Fibroblast of lung (primary cell): ENCODE measurements at regions not wholly inside any gene's neighbourhood (a gene's known extent, or its start where the extent isn't known, plus 50 kb on each side); places are given as distances from the start of the nearest gene placed in this dataset.
A peak's percentile ranks its signal among the peaks of the same experiment; 100 is the strongest.

Source experiments
- DNase-seq, 2 donors: peaks; one replicate each; pipeline versions ENCODE4 v3.0.0 to v3.0.0-alpha.2; 2010; ENCODE audit warnings: low read depth in 2 of 2
- H2AFZ ChIP-seq: 2 replicates; pipeline ENCODE4 v1.5.1; 2012; ENCODE audit warnings: low read length, control low read depth, inconsistent platforms
- H3K27ac ChIP-seq: 2 replicates; pipeline ENCODE4 v1.5.1; 2011; ENCODE audit warnings: low read length, control low read depth; ENCODE audit not compliant: insufficient read depth
- H3K27me3 ChIP-seq: 2 replicates; pipeline ENCODE4 v1.5.1; 2011; ENCODE audit warnings: mild to moderate bottlenecking, low read length; ENCODE audit not compliant: control insufficient read depth, insufficient read depth
- H3K36me3 ChIP-seq: 2 replicates; pipeline ENCODE4 v1.5.1; 2011; ENCODE audit warnings: low read length; ENCODE audit not compliant: control insufficient read depth, insufficient read depth
- H3K4me1 ChIP-seq: 2 replicates; pipeline ENCODE4 v1.5.1; 2011; ENCODE audit warnings: low read length; ENCODE audit not compliant: control insufficient read depth, insufficient read depth; ENCODE audit errors: extremely low read depth
- H3K4me2 ChIP-seq: 2 replicates; pipeline ENCODE4 v1.5.1; 2011; ENCODE audit warnings: low read length, control low read depth; ENCODE audit not compliant: insufficient read depth; ENCODE audit errors: extremely low read depth
- H3K4me3 ChIP-seq, 4 experiments: fragments of 200-600 bp in 1 of 4; sonication (generic) in 1 of 4; replicated peaks in 1 of 4; 2 replicates each; pipeline ENCODE4 v1.5.1; 2011 to 2016; ENCODE audit warnings: low read length in 4 of 4, low read depth in 3 of 4, mild to moderate bottlenecking in 3 of 4, control low read depth in 2 of 4, inconsistent platforms in 1 of 4, mixed read lengths in 1 of 4; ENCODE audit not compliant: insufficient read depth in 1 of 4; ENCODE audit errors: control extremely low read depth in 1 of 4
- H3K79me2 ChIP-seq: 2 replicates; pipeline ENCODE4 v1.5.1; 2012; ENCODE audit warnings: mild to moderate bottlenecking, low read length, inconsistent platforms; ENCODE audit not compliant: control insufficient read depth, insufficient read depth
- H3K9ac ChIP-seq: 2 replicates; pipeline ENCODE4 v1.5.1; 2011; ENCODE audit warnings: mild to moderate bottlenecking, low read length, control low read depth; ENCODE audit not compliant: insufficient read depth
- H3K9me3 ChIP-seq: 2 replicates; pipeline ENCODE4 v1.5.1; 2012; ENCODE audit warnings: low read depth, low read length; ENCODE audit not compliant: control insufficient read depth, insufficient read depth
- H4K20me1 ChIP-seq: 2 replicates; pipeline ENCODE4 v1.5.1; 2011; ENCODE audit warnings: low read length; ENCODE audit not compliant: control insufficient read depth, insufficient read depth; ENCODE audit errors: extremely low read depth
- EZH2 ChIP-seq: IDR thresholded peaks from 2 replicates; pipeline ENCODE4 v1.5.1; 2012; ENCODE audit warnings: low read length, control low read depth, mild to moderate bottlenecking; ENCODE audit errors: missing control alignments
- TF ChIP-seq, protein P1 (sequence below), 2 donors: IDR thresholded peaks in 1 of 2; conservative IDR thresholded peaks in 1 of 2; 1 replicate in 1 of 2; 2 replicates in 1 of 2; pipeline ENCODE4 v1.5.1; 2011 to 2012; ENCODE audit warnings: low read length in 2 of 2, control low read depth in 1 of 2, inconsistent platforms in 1 of 2, low read depth in 1 of 2, mild to moderate bottlenecking in 1 of 2

- Histone ChIP-seq H3K4me2 (no peak overlapping the region), H3K27ac (no peak overlapping the region), H3K9me3 (no peaks in the 10 kb centered on the region), H3K4me1 (no peaks in the 10 kb centered on the region), H3K79me2 (no peaks in the 10 kb centered on the region), H3K27me3 (no peaks in the 10 kb centered on the region), H4K20me1 (no peaks in the 10 kb centered on the region), H3K36me3 (no peaks in the 10 kb centered on the region), H3K4me3 (no peak overlapping the region), H2AFZ (no peak overlapping the region), H3K9ac (no peak overlapping the region)
- DNase-seq = peak; percentile 32 to 50
- TF ChIP-seq EZH2 = no peak
- TF ChIP-seq, protein P1, sequence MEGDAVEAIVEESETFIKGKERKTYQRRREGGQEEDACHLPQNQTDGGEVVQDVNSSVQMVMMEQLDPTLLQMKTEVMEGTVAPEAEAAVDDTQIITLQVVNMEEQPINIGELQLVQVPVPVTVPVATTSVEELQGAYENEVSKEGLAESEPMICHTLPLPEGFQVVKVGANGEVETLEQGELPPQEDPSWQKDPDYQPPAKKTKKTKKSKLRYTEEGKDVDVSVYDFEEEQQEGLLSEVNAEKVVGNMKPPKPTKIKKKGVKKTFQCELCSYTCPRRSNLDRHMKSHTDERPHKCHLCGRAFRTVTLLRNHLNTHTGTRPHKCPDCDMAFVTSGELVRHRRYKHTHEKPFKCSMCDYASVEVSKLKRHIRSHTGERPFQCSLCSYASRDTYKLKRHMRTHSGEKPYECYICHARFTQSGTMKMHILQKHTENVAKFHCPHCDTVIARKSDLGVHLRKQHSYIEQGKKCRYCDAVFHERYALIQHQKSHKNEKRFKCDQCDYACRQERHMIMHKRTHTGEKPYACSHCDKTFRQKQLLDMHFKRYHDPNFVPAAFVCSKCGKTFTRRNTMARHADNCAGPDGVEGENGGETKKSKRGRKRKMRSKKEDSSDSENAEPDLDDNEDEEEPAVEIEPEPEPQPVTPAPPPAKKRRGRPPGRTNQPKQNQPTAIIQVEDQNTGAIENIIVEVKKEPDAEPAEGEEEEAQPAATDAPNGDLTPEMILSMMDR (conservative IDR thresholded peaks at IDR 0.05 in 1 of 2, IDR thresholded peaks at IDR 0.05 in 1 of 2; ENCODE audit: low read depth in 1 of 2, low read length in 2 of 2) = peak in 1 of 2 donors; percentile 9
Measured at GRCh38 chr19:32104153-32104849, 241.1 kb upstream of the ZNF507 start.

- Histone ChIP-seq H2AFZ (no peak overlapping the region), H4K20me1 (no peaks in the 10 kb centered on the region), H3K36me3 (no peaks in the 10 kb centered on the region), H3K9ac (no peak overlapping the region), H3K4me2 (no peak overlapping the region), H3K79me2 (no peaks in the 10 kb centered on the region), H3K4me1 (no peaks in the 10 kb centered on the region), H3K9me3 (no peaks in the 10 kb centered on the region), H3K27ac (no peak overlapping the region), H3K4me3 (no peak overlapping the region), H3K27me3 (no peaks in the 10 kb centered on the region)
- TF ChIP-seq EZH2 = no peak
- DNase-seq = no peak
Measured at GRCh38 chr19:32104850-32105235, 240.6 kb upstream of the ZNF507 start.

GRCh38 chr19:32105527-32106310, 239.7 kb upstream of the ZNF507 start:
- Histone ChIP-seq H3K4me3 (no peak overlapping the region), H3K4me2 (no peak overlapping the region), H3K9me3 (no peaks in the 10 kb centered on the region), H3K79me2 (no peaks in the 10 kb centered on the region), H4K20me1 (no peaks in the 10 kb centered on the region), H3K9ac (no peak overlapping the region), H3K27ac (no peak overlapping the region), H2AFZ (no peak overlapping the region), H3K4me1 (no peaks in the 10 kb centered on the region), H3K36me3 (no peaks in the 10 kb centered on the region), H3K27me3 (no peaks in the 10 kb centered on the region)
- TF ChIP-seq EZH2 = no peak
- TF ChIP-seq, protein P1 (conservative IDR thresholded peaks at IDR 0.05 in 1 of 2, IDR thresholded peaks at IDR 0.05 in 1 of 2; ENCODE audit: low read depth in 1 of 2, low read length in 2 of 2) = no peak
- DNase-seq = no peak
